ENCODE measurements at regions not wholly inside any gene's neighbourhood (a gene's known extent, or its start where the extent isn't known, plus 50 kb on each side); places are given as distances from the start of the nearest gene placed in this dataset.

GRCh38 chr6:15792842-15793241, 130.0 kb upstream of the DTNBP1 start:
- TF ChIP-seq, protein P1, sequence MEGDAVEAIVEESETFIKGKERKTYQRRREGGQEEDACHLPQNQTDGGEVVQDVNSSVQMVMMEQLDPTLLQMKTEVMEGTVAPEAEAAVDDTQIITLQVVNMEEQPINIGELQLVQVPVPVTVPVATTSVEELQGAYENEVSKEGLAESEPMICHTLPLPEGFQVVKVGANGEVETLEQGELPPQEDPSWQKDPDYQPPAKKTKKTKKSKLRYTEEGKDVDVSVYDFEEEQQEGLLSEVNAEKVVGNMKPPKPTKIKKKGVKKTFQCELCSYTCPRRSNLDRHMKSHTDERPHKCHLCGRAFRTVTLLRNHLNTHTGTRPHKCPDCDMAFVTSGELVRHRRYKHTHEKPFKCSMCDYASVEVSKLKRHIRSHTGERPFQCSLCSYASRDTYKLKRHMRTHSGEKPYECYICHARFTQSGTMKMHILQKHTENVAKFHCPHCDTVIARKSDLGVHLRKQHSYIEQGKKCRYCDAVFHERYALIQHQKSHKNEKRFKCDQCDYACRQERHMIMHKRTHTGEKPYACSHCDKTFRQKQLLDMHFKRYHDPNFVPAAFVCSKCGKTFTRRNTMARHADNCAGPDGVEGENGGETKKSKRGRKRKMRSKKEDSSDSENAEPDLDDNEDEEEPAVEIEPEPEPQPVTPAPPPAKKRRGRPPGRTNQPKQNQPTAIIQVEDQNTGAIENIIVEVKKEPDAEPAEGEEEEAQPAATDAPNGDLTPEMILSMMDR (IDR thresholded peaks at IDR 0.05; ENCODE audit: borderline replicate concordance, insufficient read depth, low read depth, low read length), result no peak
- no peak overlapping the region for H3K4me3 ChIP-seq (ENCODE audit: low read depth, low read length)

GRCh38 chr6:15791448-15792181, 128.8 kb upstream of the DTNBP1 start:
- no peak overlapping the region for H3K4me3 ChIP-seq (ENCODE audit: low read depth, low read length)
- TF ChIP-seq, protein P1 (IDR thresholded peaks at IDR 0.05; ENCODE audit: borderline replicate concordance, insufficient read depth, low read depth, low read length), result no peak

DNA sequence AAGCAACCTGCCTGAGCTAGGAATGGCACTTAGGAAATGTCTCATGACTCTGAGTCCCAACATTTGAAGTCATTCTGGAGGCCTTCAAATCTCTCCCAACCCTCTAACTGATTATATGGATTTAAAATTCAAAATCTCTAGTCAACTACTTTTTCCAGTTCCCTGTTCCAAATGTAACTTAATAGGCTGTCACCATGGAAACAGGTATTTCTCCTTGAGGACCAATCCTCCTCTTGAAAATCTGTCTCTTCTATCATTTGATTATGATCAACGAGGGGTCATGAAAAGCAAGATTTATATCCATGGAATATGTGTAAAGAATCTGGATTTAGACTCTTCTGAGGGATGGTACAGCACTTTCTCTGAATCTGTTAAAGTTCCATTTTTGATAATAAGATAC, 127.3 kb upstream of the DTNBP1 start:
- no peak overlapping the region for H3K4me3 ChIP-seq (ENCODE audit: low read depth, low read length)
- TF ChIP-seq, protein P1 (IDR thresholded peaks at IDR 0.05; ENCODE audit: borderline replicate concordance, insufficient read depth, low read depth, low read length), result no peak

- H3K4me3 ChIP-seq (ENCODE audit: low read depth, low read length), result no peak overlapping the region
- TF ChIP-seq, protein P1 (IDR thresholded peaks at IDR 0.05; ENCODE audit: borderline replicate concordance, insufficient read depth, low read depth, low read length), result no peak
Observed at GRCh38 chr6:15786846-15787245, 124.0 kb upstream of the DTNBP1 start.

- TF ChIP-seq, protein P1 (IDR thresholded peaks at IDR 0.05; ENCODE audit: borderline replicate concordance, insufficient read depth, low read depth, low read length), result no peak
- no peak overlapping the region for H3K4me3 ChIP-seq (ENCODE audit: low read depth, low read length)
Observed at GRCh38 chr6:15783484-15783883, 120.7 kb upstream of the DTNBP1 start.

GRCh38 chr6:15781890-15782289, 119.1 kb upstream of the DTNBP1 start:
- H3K4me3 ChIP-seq (ENCODE audit: low read depth, low read length), result no peak overlapping the region
- TF ChIP-seq, protein P1 (IDR thresholded peaks at IDR 0.05; ENCODE audit: borderline replicate concordance, insufficient read depth, low read depth, low read length), result no peak

DNA sequence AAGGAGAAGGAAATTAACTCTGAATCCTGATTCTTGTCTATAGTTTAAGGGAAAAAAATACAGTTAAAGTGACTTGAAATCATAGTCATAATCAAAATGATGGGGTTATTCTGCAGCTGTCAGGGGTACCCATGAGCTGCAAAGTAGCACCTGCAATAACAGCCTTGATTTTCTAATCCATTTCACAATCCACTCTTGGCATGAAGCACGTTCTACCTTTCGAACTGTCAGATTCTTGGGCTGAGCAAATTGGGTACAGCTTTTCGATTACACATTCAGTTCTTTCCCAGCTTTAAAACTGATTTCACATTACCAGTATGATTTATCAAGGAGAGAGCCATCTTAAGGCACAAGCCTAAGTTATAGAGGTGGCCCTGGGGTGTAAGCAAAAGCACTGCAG, 118.5 kb upstream of the DTNBP1 start:
- TF ChIP-seq, protein P1 (IDR thresholded peaks at IDR 0.05; ENCODE audit: borderline replicate concordance, insufficient read depth, low read depth, low read length), result no peak
- no peak overlapping the region for H3K4me3 ChIP-seq (ENCODE audit: low read depth, low read length)

Measured in GM12875 (cell line).